Central memory CD8-positive, alpha-beta T cell (primary cell): ENCODE measurements at regions not wholly inside any gene's neighbourhood (a gene's known extent, or its start where the extent isn't known, plus 50 kb on each side); places are given as distances from the start of the nearest gene placed in this dataset.

Source experiments
- ATAC-seq: fragments of 150-1000 bp; cut with Tn5 transposase; replicated peaks from 2 replicates; pipeline ENCODE4 v1.10.0; 2022; ENCODE audit warnings: mild to moderate bottlenecking, moderate FRiP score, moderate number of reproducible peaks; ENCODE audit not compliant: poor library complexity, severe bottlenecking; ENCODE audit errors: extremely low read depth
- DNase-seq, 2 donors: peaks; one replicate each; pipeline ENCODE4 v3.0.0; 2021; ENCODE audit warnings: low spot score in 2 of 2
- H3K27ac Mint-ChIP-seq: one replicate; pipeline ENCODE4 v1.8.0; 2022; ENCODE audit warnings: low read depth, mild to moderate bottlenecking, moderate library complexity, mixed read lengths
- H3K27me3 Mint-ChIP-seq: one replicate; pipeline ENCODE4 v1.8.0; 2022; ENCODE audit warnings: mixed read lengths
- H3K36me3 Mint-ChIP-seq: one replicate; pipeline ENCODE4 v1.8.0; 2022; ENCODE audit warnings: mild to moderate bottlenecking, moderate library complexity, mixed read lengths; ENCODE audit not compliant: insufficient read depth
- H3K4me1 Mint-ChIP-seq: one replicate; pipeline ENCODE4 v1.8.0; 2022; ENCODE audit warnings: mixed read lengths
- H3K4me3 Mint-ChIP-seq: one replicate; pipeline ENCODE4 v1.8.0; 2022; ENCODE audit warnings: mild to moderate bottlenecking, moderate library complexity, mixed read lengths
- H3K9me3 Mint-ChIP-seq: one replicate; pipeline ENCODE4 v1.8.0; 2022; ENCODE audit warnings: mixed read lengths

DNA sequence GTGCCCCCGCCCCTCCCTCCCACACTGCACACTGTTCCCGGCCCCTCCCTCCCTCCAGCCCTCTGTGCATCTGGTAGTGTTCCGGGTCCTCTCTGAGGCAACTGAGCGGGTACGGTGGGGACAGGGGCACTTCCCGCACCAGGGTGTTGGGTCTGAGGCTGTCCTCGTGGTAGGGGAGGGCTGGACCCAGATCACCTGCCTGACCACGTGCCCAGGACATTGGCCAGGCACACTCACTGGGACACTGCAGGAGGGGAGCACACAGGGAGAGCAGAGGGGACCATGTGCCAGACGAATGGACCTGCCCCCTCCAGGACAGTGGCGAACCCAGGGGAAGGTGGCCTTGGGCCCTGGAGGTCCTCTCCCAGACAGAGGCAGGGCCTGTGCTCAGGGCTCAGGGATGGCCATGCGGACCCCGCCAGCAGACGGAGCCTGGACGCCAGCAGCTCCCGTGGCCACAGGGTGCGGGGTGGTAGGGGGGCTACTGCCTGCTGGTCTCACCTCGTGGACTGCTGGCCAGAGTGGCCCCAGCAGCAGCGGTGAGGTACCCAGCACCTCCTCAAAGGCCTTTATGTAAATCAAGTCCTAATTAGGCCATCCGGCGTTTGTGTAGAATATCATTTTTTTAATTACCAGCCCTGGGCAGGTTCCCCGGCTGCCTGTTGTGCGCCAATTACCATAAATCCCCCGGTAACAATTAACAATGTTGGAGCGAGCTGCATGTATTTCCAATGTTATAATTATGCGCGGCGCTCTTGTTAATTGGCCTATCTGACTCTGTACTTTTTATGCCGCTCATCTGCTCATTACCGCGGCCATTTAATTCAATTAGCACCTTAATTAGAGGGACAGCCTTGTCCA lies 106.9 kb downstream of the FAM53A start:
- Mint-ChIP-seq H3K27me3 (no peaks in the 10 kb centered on the region), H3K4me1 (peaks cover 11% of the 10 kb centered on the region), H3K9me3 (no peaks in the 10 kb centered on the region), H3K4me3 (peak overlapping the region; percentile 71), H3K27ac (no peak overlapping the region), H3K36me3 (peaks cover 4% of the 10 kb centered on the region)
- ATAC-seq, result no peak
- no peak for DNase-seq

DNA sequence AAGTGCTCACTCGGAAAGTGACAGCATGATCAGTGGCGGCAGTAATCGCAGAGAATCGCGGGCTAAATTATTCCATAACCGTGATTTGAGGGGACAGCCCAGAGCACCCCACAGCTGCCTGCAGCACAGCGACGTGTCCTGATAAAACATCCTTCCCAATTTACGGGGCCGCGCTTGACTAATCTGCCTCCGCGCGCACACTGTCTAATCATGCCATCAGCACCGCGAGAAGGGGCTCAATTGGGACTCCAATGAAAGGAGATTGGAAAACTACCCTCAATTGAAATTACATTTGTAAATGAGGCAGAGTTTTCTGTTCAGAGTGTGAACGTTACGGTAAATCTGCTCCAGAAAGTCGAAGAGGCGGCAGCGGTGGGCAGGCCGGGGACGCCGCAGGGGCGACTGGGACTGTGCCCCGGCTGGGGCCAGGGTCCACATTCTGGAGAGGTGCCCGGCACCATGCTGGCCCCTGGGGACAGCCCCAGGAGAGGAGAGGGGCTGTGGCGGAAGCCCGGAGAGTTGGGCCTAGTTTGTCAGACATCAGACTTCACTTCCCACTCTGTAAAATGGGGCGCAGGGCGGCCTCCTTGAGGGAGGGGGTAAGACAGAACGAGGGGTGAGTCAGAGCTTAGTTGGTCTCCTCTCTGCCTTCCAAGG lies 107.7 kb downstream of the FAM53A start:
- Mint-ChIP-seq H3K9me3 (no peaks in the 10 kb centered on the region), H3K4me1 (peaks cover 10% of the 10 kb centered on the region), H3K36me3 (peaks cover 4% of the 10 kb centered on the region), H3K27me3 (no peaks in the 10 kb centered on the region), H3K27ac (no peak overlapping the region), H3K4me3 (peak overlapping the region; percentile 10)
- DNase-seq (no peak), ATAC-seq (no peak)

GRCh38 chr4:1575418-1576303 lies 108.5 kb downstream of the FAM53A start:
- ATAC-seq, result no peak
- Mint-ChIP-seq H3K36me3 (peaks cover 1% of the 10 kb centered on the region), H3K9me3 (no peaks in the 10 kb centered on the region), H3K27ac (no peak overlapping the region), H3K27me3 (no peaks in the 10 kb centered on the region), H3K4me1 (peaks cover 6% of the 10 kb centered on the region), H3K4me3 (no peak overlapping the region)
- no peak for DNase-seq

DNA sequence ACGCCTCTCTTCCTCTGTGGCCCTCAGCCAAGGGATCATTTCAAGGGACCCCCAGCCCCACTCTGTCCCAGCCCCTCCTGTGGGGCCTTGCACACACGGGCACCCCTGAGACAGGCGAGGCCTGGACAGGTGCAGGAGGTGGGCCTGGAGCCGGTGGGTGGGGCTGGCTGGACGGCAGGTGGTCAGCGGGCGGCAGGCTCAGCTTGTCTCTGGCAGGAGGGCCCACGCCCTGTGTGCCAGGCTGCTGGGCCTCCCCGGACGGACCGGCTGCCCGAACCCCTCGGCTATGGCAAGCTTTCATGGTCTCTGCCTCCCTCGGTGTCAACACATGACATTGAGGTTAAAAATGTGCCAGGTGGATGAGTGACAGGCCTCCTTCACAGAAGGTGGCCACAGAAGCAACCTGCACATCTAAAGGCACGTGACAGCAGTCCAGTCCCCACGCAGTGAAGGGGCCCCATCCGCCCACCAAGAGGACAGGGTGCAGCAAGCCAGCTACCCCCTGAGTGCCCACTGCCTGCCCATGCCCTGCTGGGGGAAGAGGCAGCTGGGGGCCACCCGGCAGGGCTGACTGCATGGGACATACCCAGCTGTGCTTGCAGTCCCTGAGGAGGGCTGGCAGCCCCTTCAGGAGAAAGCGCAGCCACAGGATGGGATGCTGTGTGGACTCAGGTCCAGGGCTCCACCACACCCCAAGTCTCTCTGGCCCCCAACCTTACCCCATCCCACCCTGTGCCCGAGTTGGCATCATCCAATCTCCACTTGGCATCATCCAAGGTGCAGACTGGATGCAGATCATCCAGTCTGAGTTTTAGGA lies 109.3 kb downstream of the FAM53A start:
- Mint-ChIP-seq H3K9me3 (no peaks in the 10 kb centered on the region), H3K27ac (no peak overlapping the region), H3K4me1 (peaks cover 6% of the 10 kb centered on the region), H3K36me3 (peaks cover 1% of the 10 kb centered on the region), H3K4me3 (no peak overlapping the region), H3K27me3 (no peaks in the 10 kb centered on the region)
- DNase-seq (no peak), ATAC-seq (no peak)

DNA sequence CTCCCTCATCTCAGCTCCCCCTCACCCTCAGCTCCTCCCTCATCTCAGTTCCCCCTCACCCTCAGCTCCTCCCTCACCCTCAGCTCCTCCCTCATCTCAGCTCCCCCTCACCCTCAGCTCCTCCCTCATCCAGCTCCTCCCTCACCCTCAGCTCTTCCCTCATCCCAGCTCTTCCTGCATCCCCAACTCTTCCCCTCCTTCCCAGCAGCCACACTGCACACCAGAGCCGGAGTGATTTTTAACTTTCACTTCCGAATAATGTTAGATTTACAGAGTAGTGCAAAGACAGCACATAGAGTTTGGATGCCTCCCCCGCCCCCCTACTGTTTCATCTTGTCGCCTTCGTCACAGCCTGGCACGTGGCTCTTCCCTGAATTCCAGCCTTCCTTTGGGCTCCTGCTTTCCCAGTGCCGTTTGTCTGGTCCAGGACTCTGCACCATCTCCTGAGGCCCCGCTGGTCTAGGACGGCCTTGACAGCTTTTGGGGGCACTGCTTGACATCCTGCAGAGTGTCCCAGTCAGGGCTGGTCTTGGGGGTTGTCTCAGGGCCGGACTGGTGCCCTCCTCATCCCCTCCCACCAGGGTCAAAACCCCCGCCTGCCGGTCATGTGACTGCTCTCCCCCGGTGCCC lies 110.2 kb downstream of the FAM53A start:
- Mint-ChIP-seq H3K27ac (no peak overlapping the region), H3K27me3 (no peaks in the 10 kb centered on the region), H3K9me3 (no peaks in the 10 kb centered on the region), H3K36me3 (peaks cover 1% of the 10 kb centered on the region), H3K4me1 (peaks cover 6% of the 10 kb centered on the region), H3K4me3 (no peak overlapping the region)
- ATAC-seq, result no peak
- DNase-seq, result no peak

- H3K27ac Mint-ChIP-seq, result no peak overlapping the region
- ATAC-seq (no peak), DNase-seq (no peak)
- no peaks in the 10 kb centered on the region for H3K27me3 Mint-ChIP-seq
- no peak overlapping the region for H3K4me3 Mint-ChIP-seq
- H3K4me1 Mint-ChIP-seq, result peaks cover 6% of the 10 kb centered on the region
- no peaks in the 10 kb centered on the region for H3K9me3 Mint-ChIP-seq
- H3K36me3 Mint-ChIP-seq, result peaks cover under 1% of the 10 kb centered on the region
Observed at GRCh38 chr4:1572964-1573720, 111.0 kb downstream of the FAM53A start.

GRCh38 chr4:1572521-1572920 lies 111.6 kb downstream of the FAM53A start:
- H3K4me3 Mint-ChIP-seq, result no peak overlapping the region

DNA sequence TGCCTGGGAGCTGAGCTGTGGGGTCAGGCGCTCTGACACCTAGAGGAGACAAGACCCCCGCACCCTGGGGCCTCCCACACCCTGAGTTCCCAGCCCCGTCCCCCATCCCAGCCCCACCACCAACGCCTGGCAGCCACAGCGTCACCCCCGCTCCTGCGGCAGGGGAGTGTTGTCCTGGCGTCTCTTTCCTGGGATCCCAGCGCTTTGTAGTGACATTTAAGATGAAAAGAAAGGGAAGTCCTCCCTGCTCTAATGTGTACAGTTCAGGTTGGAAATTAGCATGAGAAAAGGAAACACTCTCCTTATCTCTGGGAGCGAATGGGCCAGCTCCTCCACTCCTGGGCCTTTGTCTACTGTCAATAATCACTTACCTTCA lies 112.1 kb downstream of the FAM53A start:
- no peak for DNase-seq
- ATAC-seq, result no peak
- Mint-ChIP-seq H3K36me3 (no peaks in the 10 kb centered on the region), H3K27ac (no peak overlapping the region), H3K27me3 (no peaks in the 10 kb centered on the region), H3K4me3 (no peak overlapping the region), H3K9me3 (no peaks in the 10 kb centered on the region), H3K4me1 (peaks cover 6% of the 10 kb centered on the region)

More at GRCh38 chr4:1572521-1572920, 111.6 kb downstream of the FAM53A start:
- DNase-seq (no peak), ATAC-seq (no peak)
- Mint-ChIP-seq H3K27ac (no peak overlapping the region), H3K4me1 (peaks cover 6% of the 10 kb centered on the region), H3K27me3 (no peaks in the 10 kb centered on the region), H3K9me3 (no peaks in the 10 kb centered on the region), H3K36me3 (no peaks in the 10 kb centered on the region)

DNA sequence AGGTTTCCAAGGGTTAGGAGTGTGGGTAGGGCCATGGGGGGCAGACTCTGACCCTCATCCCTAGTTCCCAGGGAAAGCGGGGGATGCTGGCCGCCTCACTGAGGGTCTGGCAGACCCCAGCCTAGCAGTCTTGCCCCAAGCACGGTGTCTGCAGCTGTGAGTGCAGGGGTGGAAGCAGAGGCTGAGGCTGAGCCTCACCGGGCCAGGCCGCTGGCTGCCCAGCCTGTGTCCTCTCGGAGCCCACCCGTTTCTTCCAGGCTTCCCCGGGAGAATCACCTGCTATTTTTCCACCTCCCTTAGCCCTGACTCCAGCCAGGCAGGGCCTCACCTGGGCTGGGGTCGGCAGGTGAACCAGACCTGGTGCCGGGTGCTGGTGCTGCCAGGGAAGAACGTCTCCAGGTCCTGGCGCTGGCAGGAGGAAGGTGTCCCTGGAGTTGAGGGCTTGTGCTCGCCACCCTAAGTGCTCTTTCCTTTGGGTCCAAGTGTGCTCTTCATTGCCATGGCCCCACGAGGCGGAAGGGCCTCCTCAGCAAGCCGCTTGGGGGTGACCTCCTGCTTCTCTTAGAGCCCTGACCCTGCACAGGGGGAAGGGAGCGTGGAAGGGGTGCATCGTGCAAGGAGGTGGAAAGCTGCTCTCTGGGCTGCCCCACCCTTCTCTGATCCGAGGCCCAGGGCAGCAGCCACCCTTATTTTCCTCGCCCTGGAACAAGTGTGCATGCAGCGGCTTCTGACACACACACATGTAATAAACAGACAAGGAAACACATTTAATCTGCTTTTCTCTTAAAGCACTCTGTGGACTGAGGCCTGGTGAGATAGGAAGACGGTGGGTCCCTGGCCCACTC lies 112.7 kb downstream of the FAM53A start:
- H3K9me3 Mint-ChIP-seq, result no peaks in the 10 kb centered on the region
- no peak overlapping the region for H3K4me3 Mint-ChIP-seq
- ATAC-seq (no peak), DNase-seq (no peak)
- peaks cover under 1% of the 10 kb centered on the region for H3K27me3 Mint-ChIP-seq
- peaks cover 6% of the 10 kb centered on the region for H3K4me1 Mint-ChIP-seq
- H3K27ac Mint-ChIP-seq, result no peak overlapping the region
- H3K36me3 Mint-ChIP-seq, result no peaks in the 10 kb centered on the region

GRCh38 chr4:1570291-1571164 lies 113.6 kb downstream of the FAM53A start:
- ATAC-seq (no peak), DNase-seq (no peak)
- Mint-ChIP-seq H3K36me3 (no peaks in the 10 kb centered on the region), H3K27ac (no peak overlapping the region), H3K4me1 (peaks cover 11% of the 10 kb centered on the region), H3K9me3 (no peaks in the 10 kb centered on the region), H3K4me3 (no peak overlapping the region), H3K27me3 (peaks cover 8% of the 10 kb centered on the region)
